IMR-90 (cell line): ENCODE measurements at regions not wholly inside any gene's neighbourhood (a gene's known extent, or its start where the extent isn't known, plus 50 kb on each side); places are given as distances from the start of the nearest gene placed in this dataset.

ENCODE experiments used
- BHLHE40 ChIP-seq: fragments of 150-350 bp; IDR thresholded peaks from 2 replicates; pipeline ENCODE4 v1.6.1; 2016; ENCODE audit warnings: mild to moderate bottlenecking, low read depth, low read length
- CEBPB ChIP-seq: IDR thresholded peaks from 2 replicates; pipeline ENCODE4 v1.6.1; 2012; ENCODE audit warnings: low read depth, low read length, improper control_type of control experiment
- CHD1 ChIP-seq: IDR thresholded peaks from 2 replicates; pipeline ENCODE4 v1.6.1; 2012; ENCODE audit warnings: low read depth, low read length, improper control_type of control experiment
- CTCF ChIP-seq: conservative IDR thresholded peaks from 2 replicates; pipeline ENCODE4 v1.5.1; 2012; ENCODE audit warnings: mild to moderate bottlenecking, low read depth, low read length, improper control_type of control experiment
- ELK1 ChIP-seq: fragments of 150-350 bp; IDR thresholded peaks from 2 replicates; pipeline ENCODE4 v1.6.1; 2016; ENCODE audit warnings: low read depth, mild to moderate bottlenecking, low read length, moderate library complexity, borderline replicate concordance
- MAFK ChIP-seq: IDR thresholded peaks from 2 replicates; pipeline ENCODE4 v1.6.1; 2012; ENCODE audit warnings: low read depth, low read length, improper control_type of control experiment
- MAZ ChIP-seq: IDR thresholded peaks from 2 replicates; pipeline ENCODE4 v1.6.1; 2012; ENCODE audit warnings: low read depth, mild to moderate bottlenecking, low read length, improper control_type of control experiment, moderate library complexity, borderline replicate concordance
- MXI1 ChIP-seq: IDR thresholded peaks from 2 replicates; pipeline ENCODE4 v1.6.1; 2012; ENCODE audit warnings: low read depth, mild to moderate bottlenecking, low read length, moderate library complexity, borderline replicate concordance
- POLR2A ChIP-seq: IDR thresholded peaks from 2 replicates; pipeline ENCODE4 v1.6.1; 2012; ENCODE audit warnings: mild to moderate bottlenecking, low read depth, low read length
- RAD21 ChIP-seq: IDR thresholded peaks from 2 replicates; pipeline ENCODE4 v1.6.1; 2012; ENCODE audit warnings: low read length, improper control_type of control experiment
- RCOR1 ChIP-seq: IDR thresholded peaks from 2 replicates; pipeline ENCODE4 v1.6.1; 2012; ENCODE audit warnings: mild to moderate bottlenecking, low read length, improper control_type of control experiment; ENCODE audit not compliant: insufficient replicate concordance
- RFX5 ChIP-seq: IDR thresholded peaks from 2 replicates; pipeline ENCODE4 v1.8.0; 2012; ENCODE audit warnings: low read depth, mild to moderate bottlenecking, low read length, moderate library complexity
- SMC3 ChIP-seq: fragments of 150-350 bp; IDR thresholded peaks from 2 replicates; pipeline ENCODE4 v1.6.1; 2016; ENCODE audit warnings: low read depth, mild to moderate bottlenecking, antibody characterized with exemption, low read length, moderate library complexity
- USF2 ChIP-seq: fragments of 150-350 bp; IDR thresholded peaks from 2 replicates; pipeline ENCODE4 v1.6.1; 2017; ENCODE audit warnings: mild to moderate bottlenecking, antibody characterized with exemption, low read length, low read depth

- TF ChIP-seq CTCF (no peak), SMC3 (no peak), RCOR1 (no peak), MAZ (no peak), ELK1 (no peak), MXI1 (no peak), CHD1 (no peak), RAD21 (no peak), BHLHE40 (no peak), POLR2A (no peak), RFX5 (no peak), CEBPB (no peak), USF2 (no peak), MAFK (peak; percentile 21; the same call in 1 of the 2 replicates)
These were observed 506.4 kb downstream of the KLHL4 start for GRCh38 chrX:88024022-88024421.
